DOHH2 (cell line): ENCODE measurements at regions not wholly inside any gene's neighbourhood (a gene's known extent, or its start where the extent isn't known, plus 50 kb on each side); places are given as distances from the start of the nearest gene placed in this dataset.

ENCODE experiments used
- H3F3A ChIP-seq: fragments of 200-600 bp; sonication (generic), shearing (Covaris generic); 2 replicates; pipeline ENCODE4 v1.6.0; 2016; ENCODE audit warnings: antibody characterized with exemption, mild to moderate bottlenecking; ENCODE audit not compliant: control insufficient read depth, insufficient read depth
- H3K27ac ChIP-seq: fragments of 200-600 bp; sonication (generic); 2 replicates; pipeline ENCODE4 v1.5.1; 2014; ENCODE audit warnings: low read depth, mild to moderate bottlenecking, low read length, moderate library complexity
- H3K27me3 ChIP-seq: fragments of 200-600 bp; sonication (generic); 2 replicates; pipeline ENCODE4 v1.6.1; 2014; ENCODE audit warnings: mild to moderate bottlenecking, low read length, mixed read lengths; ENCODE audit not compliant: control insufficient read depth
- H3K36me3 ChIP-seq: fragments of 200-600 bp; sonication (generic); 2 replicates; pipeline ENCODE4 v1.6.1; 2014; ENCODE audit warnings: mild to moderate bottlenecking, low read length, moderate library complexity, mixed read lengths; ENCODE audit not compliant: control insufficient read depth
- H3K4me1 ChIP-seq: fragments of 200-600 bp; sonication (generic); 2 replicates; pipeline ENCODE4 v1.6.1; 2014; ENCODE audit warnings: mild to moderate bottlenecking, low read length, mixed read lengths; ENCODE audit not compliant: control insufficient read depth
- H3K4me2 ChIP-seq: fragments of 200-600 bp; sonication (generic); 2 replicates; pipeline ENCODE4 v1.6.0; 2014; ENCODE audit warnings: mild to moderate bottlenecking, low read length, moderate library complexity
- H3K4me3 ChIP-seq: fragments of 200-600 bp; sonication (generic); 2 replicates; pipeline ENCODE4 v1.5.1; 2014; ENCODE audit warnings: mild to moderate bottlenecking, low read length, mixed read lengths
- H3K79me2 ChIP-seq: fragments of 200-600 bp; sonication (generic); 2 replicates; pipeline ENCODE4 v1.6.1; 2014; ENCODE audit warnings: mild to moderate bottlenecking, low read length, mixed read lengths; ENCODE audit not compliant: control insufficient read depth
- H3K9me2 ChIP-seq: fragments of 200-600 bp; sonication (generic); replicated peaks from 2 replicates; pipeline ENCODE4 v1.6.1; 2014; ENCODE audit warnings: mild to moderate bottlenecking, low read length, mixed read lengths; ENCODE audit not compliant: control insufficient read depth
- H3K9me3 ChIP-seq: fragments of 200-600 bp; sonication (generic); 2 replicates; pipeline ENCODE4 v1.6.1; 2014; ENCODE audit warnings: antibody characterized with exemption, low read length, mixed read lengths; ENCODE audit not compliant: control insufficient read depth, insufficient read depth
- H4K20me1 ChIP-seq: fragments of 200-600 bp; sonication (generic); 2 replicates; pipeline ENCODE4 v1.6.0; 2014; ENCODE audit warnings: low read depth, mild to moderate bottlenecking, antibody characterized with exemption, low read length, moderate library complexity; ENCODE audit not compliant: control insufficient read depth, insufficient read depth
- CTCF ChIP-seq: fragments of 200-600 bp; sonication (generic); IDR thresholded peaks from one replicate; pipeline ENCODE4 v1.5.1; 2014; ENCODE audit warnings: antibody characterized with exemption, mild to moderate bottlenecking, low read depth, low read length; ENCODE audit not compliant: poor library complexity, severe bottlenecking
- EZH2phosphoT487 ChIP-seq: fragments of 200-600 bp; sonication (generic); IDR thresholded peaks from 2 replicates; pipeline ENCODE4 v1.6.1; 2017; ENCODE audit warnings: borderline replicate concordance, mild to moderate bottlenecking, antibody characterized with exemption, low read length, moderate library complexity, mixed read lengths

- no peaks in the 10 kb centered on the region for H3K36me3 ChIP-seq
- H3K9me3 ChIP-seq: no peaks in the 10 kb centered on the region
- no peaks in the 10 kb centered on the region for H3K79me2 ChIP-seq
- no peaks in the 10 kb centered on the region for H3K4me1 ChIP-seq
- no peaks in the 10 kb centered on the region for H4K20me1 ChIP-seq
- H3F3A ChIP-seq: no peaks in the 10 kb centered on the region
- no peaks in the 10 kb centered on the region for H3K27me3 ChIP-seq
- H3K4me2 ChIP-seq: no peak overlapping the region
- H3K27ac ChIP-seq: no peak overlapping the region
- no peak overlapping the region for H3K4me3 ChIP-seq
- no peaks in the 10 kb centered on the region for H3K9me2 ChIP-seq
- no peak for TF ChIP-seq EZH2phosphoT487
- no peak for TF ChIP-seq CTCF
Observed at GRCh38 chr2:5982193-5982902, 290.2 kb downstream of the SOX11 start.

- H3K36me3 ChIP-seq: no peaks in the 10 kb centered on the region
- no peaks in the 10 kb centered on the region for H3F3A ChIP-seq
- no peak overlapping the region for H3K4me2 ChIP-seq
- no peak for TF ChIP-seq EZH2phosphoT487
- TF ChIP-seq CTCF: no peak
- no peaks in the 10 kb centered on the region for H3K4me1 ChIP-seq
- no peaks in the 10 kb centered on the region for H4K20me1 ChIP-seq
- H3K9me2 ChIP-seq: no peaks in the 10 kb centered on the region
- H3K79me2 ChIP-seq: no peaks in the 10 kb centered on the region
- H3K9me3 ChIP-seq: no peaks in the 10 kb centered on the region
- H3K4me3 ChIP-seq: no peak overlapping the region
- H3K27me3 ChIP-seq: no peaks in the 10 kb centered on the region
- no peak overlapping the region for H3K27ac ChIP-seq
Observed at GRCh38 chr2:5982903-5983265, 290.7 kb downstream of the SOX11 start.

- no peaks in the 10 kb centered on the region for H3F3A ChIP-seq
- no peaks in the 10 kb centered on the region for H3K36me3 ChIP-seq
- no peaks in the 10 kb centered on the region for H3K4me1 ChIP-seq
- no peaks in the 10 kb centered on the region for H3K79me2 ChIP-seq
- H3K27me3 ChIP-seq: no peaks in the 10 kb centered on the region
- no peak overlapping the region for H3K4me2 ChIP-seq
- no peak for TF ChIP-seq CTCF
- TF ChIP-seq EZH2phosphoT487: no peak
- H3K4me3 ChIP-seq: no peak overlapping the region
- no peaks in the 10 kb centered on the region for H3K9me3 ChIP-seq
- no peak overlapping the region for H3K27ac ChIP-seq
- no peaks in the 10 kb centered on the region for H4K20me1 ChIP-seq
- H3K9me2 ChIP-seq: no peaks in the 10 kb centered on the region
Observed at GRCh38 chr2:5983511-5984272, 291.5 kb downstream of the SOX11 start.
